Erythroblast (primary cell): ENCODE measurements at regions not wholly inside any gene's neighbourhood (a gene's known extent, or its start where the extent isn't known, plus 50 kb on each side); places are given as distances from the start of the nearest gene placed in this dataset.

Experiments used
- GATA1 ChIP-seq: IDR thresholded peaks from 2 replicates; pipeline ENCODE4 v1.6.1; 2011; ENCODE audit warnings: low read depth, mild to moderate bottlenecking, control low read depth, low read length, moderate library complexity
- POLR2A ChIP-seq: IDR thresholded peaks from 2 replicates; pipeline ENCODE4 v1.6.1; 2011; ENCODE audit warnings: mild to moderate bottlenecking, low read length

DNA sequence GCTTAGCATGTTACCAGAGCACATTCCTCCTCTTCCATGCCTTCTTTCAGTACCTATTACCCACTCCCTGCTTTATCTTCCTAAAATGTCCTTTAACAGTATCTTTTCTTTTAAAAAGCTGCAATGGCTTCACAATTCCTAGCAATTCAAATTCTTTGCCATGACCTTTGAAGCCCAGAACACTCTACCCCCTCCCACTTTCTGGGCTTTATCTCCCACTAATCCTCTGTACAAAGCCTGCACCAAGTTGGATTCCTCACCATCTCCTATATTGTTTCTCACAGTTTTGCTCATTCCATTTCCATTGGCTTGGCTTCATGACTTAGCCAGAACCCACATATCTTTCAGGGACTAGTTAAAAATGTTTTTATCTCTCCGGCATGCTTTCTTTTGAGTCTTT lies 80.9 kb downstream of the FAM76B start:
- no peak for TF ChIP-seq POLR2A
- no peak for TF ChIP-seq GATA1
